HCT116 (cell line): ENCODE measurements at regions not wholly inside any gene's neighbourhood (a gene's known extent, or its start where the extent isn't known, plus 50 kb on each side); places are given as distances from the start of the nearest gene placed in this dataset.

Experiments
- ATAC-seq: fragments of 200-7000 bp; cut with Tn5 transposase; 2 replicates; pipeline ENCODE4 v1.9.1; 2020; ENCODE audit warnings: mild to moderate bottlenecking, moderate library complexity
- BruUV-seq: library from RNA; stranded (reverse); fragments of 400-500 nt; replicated peaks from 2 replicates; lab custom pipeline; 2021; lab: Mats Ljungman, UMichigan
- CTCF ChIA-PET: fragments of 300-600 bp; sonication (Branson Sonifier 250); formaldehyde crosslinking; loops from one replicate; lab custom pipeline; 2021; ENCODE audit warnings: antibody characterized with exemption; lab: Charles Lee
- POLR2A ChIA-PET: fragments of 300-600, 350-600 bp; sonication (Branson Sonifier 250); formaldehyde crosslinking; loops from one replicate; lab custom pipeline; 2021; ENCODE audit warnings: antibody characterized with exemption; lab: Charles Lee
- RAD21 ChIA-PET, 2 experiments: fragments of 300-600 bp; sonication (Branson Sonifier 250); formaldehyde crosslinking; loops; one replicate each; lab custom pipeline; 2023; ENCODE audit warnings: low total read pairs in 2 of 2; ENCODE audit not compliant: uncharacterized antibody in 2 of 2, unreplicated experiment in 2 of 2, low non-redundant PET in 1 of 2; lab: Charles Lee
- DNase-seq: peaks from one replicate; pipeline ENCODE4 v3.0.0-alpha.2; 2010; ENCODE audit warnings: low read depth, low spot score
- H2AFZ ChIP-seq: fragments of 200-600 bp; shearing (Covaris generic), sonication (generic); 2 replicates; pipeline ENCODE4 v1.6.1; 2017; ENCODE audit warnings: low read depth, mixed run types, mixed read lengths, antibody characterized with exemption, low read length; ENCODE audit not compliant: poor library complexity, severe bottlenecking
- H3K27ac ChIP-seq: 2 replicates; pipeline ENCODE4 v1.5.1; 2012; ENCODE audit warnings: low read depth, low read length
- H3K27me3 ChIP-seq: fragments of 200-600 bp; sonication (generic); 2 replicates; pipeline ENCODE4 v1.6.1; 2016; ENCODE audit warnings: mixed run types, low read length, mixed read lengths; ENCODE audit not compliant: insufficient read depth
- H3K36me3 ChIP-seq, 2 experiments: fragments of 200-500 bp in 1 of 2; fragments of 200-600 bp in 1 of 2; sonication (Bioruptor generic) in 1 of 2; sonication (generic) in 1 of 2; 2 replicates each; pipeline versions ENCODE4 v1.5.1 to v1.6.1; 2014 to 2016; ENCODE audit warnings: low read length in 2 of 2, inconsistent platforms in 1 of 2, mixed read lengths in 1 of 2, mixed run types in 1 of 2; ENCODE audit not compliant: insufficient read depth in 2 of 2, control insufficient read depth in 1 of 2
- H3K4me1 ChIP-seq, 2 experiments: fragments of 200-600 bp in 1 of 2; sonication (generic) in 1 of 2; 2 replicates each; pipeline versions ENCODE4 v1.5.1 to v1.6.1; 2012 to 2017; ENCODE audit warnings: low read length in 2 of 2, inconsistent platforms in 1 of 2, mild to moderate bottlenecking in 1 of 2, mixed read lengths in 1 of 2, mixed run types in 1 of 2, moderate library complexity in 1 of 2; ENCODE audit not compliant: insufficient read depth in 2 of 2, control insufficient read depth in 1 of 2
- H3K4me2 ChIP-seq: fragments of 200-600 bp; sonication (generic); 2 replicates; pipeline ENCODE4 v1.6.1; 2017; ENCODE audit warnings: mixed run types, low read length, mixed read lengths
- H3K4me3 ChIP-seq, 2 experiments: fragments of 200-600 bp in 1 of 2; sonication (generic) in 1 of 2; replicated peaks in 1 of 2; 2 replicates each; pipeline ENCODE4 v1.5.1; 2011 to 2016; ENCODE audit warnings: low read length in 2 of 2, control low read depth in 1 of 2, low read depth in 1 of 2, mild to moderate bottlenecking in 1 of 2, mixed read lengths in 1 of 2, mixed run types in 1 of 2
- H3K79me2 ChIP-seq: fragments of 200-600 bp; sonication (generic); 2 replicates; pipeline ENCODE4 v1.6.1; 2017; ENCODE audit warnings: mild to moderate bottlenecking, mixed run types, low read length, moderate library complexity, mixed read lengths; ENCODE audit not compliant: insufficient read depth
- H3K9ac ChIP-seq: fragments of 200-600 bp; sonication (generic); 2 replicates; pipeline ENCODE4 v1.6.1; 2016; ENCODE audit warnings: low read length, mixed read lengths
- H3K9me2 ChIP-seq: fragments of 200-600 bp; sonication (generic), shearing (Covaris generic); 2 replicates; pipeline ENCODE4 v1.6.1; 2017; ENCODE audit warnings: mixed run types, mild to moderate bottlenecking, moderate library complexity; ENCODE audit not compliant: insufficient read depth
- H3K9me3 ChIP-seq, 2 experiments: fragments of 200-500 bp in 1 of 2; fragments of 200-600 bp in 1 of 2; sonication (Bioruptor generic) in 1 of 2; sonication (generic) in 1 of 2; 2 replicates each; pipeline ENCODE4 v1.6.1; 2014 to 2017; ENCODE audit warnings: low read length in 2 of 2, mixed read lengths in 2 of 2, inconsistent platforms in 1 of 2, low read depth in 1 of 2, mild to moderate bottlenecking in 1 of 2, mixed run types in 1 of 2, moderate library complexity in 1 of 2; ENCODE audit not compliant: control insufficient read depth in 1 of 2, insufficient read depth in 1 of 2
- H4K20me1 ChIP-seq: fragments of 200-600 bp; sonication (generic), shearing (Covaris generic); 2 replicates; pipeline ENCODE4 v1.6.1; 2017; ENCODE audit warnings: mixed run types, mild to moderate bottlenecking, moderate library complexity; ENCODE audit not compliant: insufficient read depth
- FOSL1 ChIP-seq: IDR thresholded peaks from 2 replicates; pipeline ENCODE4 v1.6.1; 2012; ENCODE audit warnings: low read depth
- POLR2A ChIP-seq: IDR thresholded peaks from 2 replicates; pipeline ENCODE4 v1.7.0; 2011; ENCODE audit warnings: borderline replicate concordance; ENCODE audit not compliant: insufficient read depth, insufficient read length; ENCODE audit errors: extremely low read depth
- SP1 ChIP-seq: IDR thresholded peaks from 2 replicates; pipeline ENCODE4 v1.6.1; 2012; ENCODE audit warnings: low read depth
- SRF ChIP-seq: IDR thresholded peaks from 2 replicates; pipeline ENCODE4 v1.6.1; 2012; ENCODE audit warnings: low read depth
- TCF7L2 ChIP-seq: IDR thresholded peaks from 2 replicates; pipeline ENCODE4 v1.7.0; 2011; ENCODE audit warnings: borderline replicate concordance, inconsistent platforms; ENCODE audit not compliant: insufficient read depth, insufficient read length; ENCODE audit errors: extremely low read depth
- YY1 ChIP-seq: IDR thresholded peaks from 2 replicates; pipeline ENCODE4 v1.6.1; 2011; ENCODE audit warnings: low read length, low read depth, moderate library complexity, mild to moderate bottlenecking; ENCODE audit not compliant: insufficient replicate concordance; ENCODE audit errors: extremely low read depth
- ZNF274 ChIP-seq: fragments of 200-500 bp; sonication (Bioruptor generic); IDR thresholded peaks from 2 replicates; pipeline ENCODE4 v1.6.1; 2014; ENCODE audit warnings: mild to moderate bottlenecking, low read depth, low read length, inconsistent platforms
- intact Hi-C: fragments of 100-400 bp; cut with micrococcal nuclease; formaldehyde crosslinking; loops from 2 replicates; pipeline ENCODE4 v1.10.0; 2022
- TF ChIP-seq, protein P1 (sequence below), 3 experiments: fragments of 200-600 bp in 1 of 3; sonication (generic) in 1 of 3; IDR thresholded peaks in 2 of 3; conservative IDR thresholded peaks in 1 of 3; 2 replicates each; pipeline ENCODE4 v1.5.1; 2012 to 2017; ENCODE audit warnings: low read depth in 2 of 3, low read length in 2 of 3, antibody characterized with exemption in 1 of 3, borderline replicate concordance in 1 of 3, control low read depth in 1 of 3, mild to moderate bottlenecking in 1 of 3, mixed read lengths in 1 of 3, mixed run types in 1 of 3, moderate library complexity in 1 of 3; ENCODE audit not compliant: insufficient read depth in 1 of 3
- TF ChIP-seq, protein P2 (sequence below): IDR thresholded peaks from 2 replicates; pipeline ENCODE4 v1.6.1; 2011; ENCODE audit warnings: mild to moderate bottlenecking, low read length, moderate library complexity; ENCODE audit not compliant: insufficient replicate concordance; ENCODE audit errors: extremely low read depth

DNA sequence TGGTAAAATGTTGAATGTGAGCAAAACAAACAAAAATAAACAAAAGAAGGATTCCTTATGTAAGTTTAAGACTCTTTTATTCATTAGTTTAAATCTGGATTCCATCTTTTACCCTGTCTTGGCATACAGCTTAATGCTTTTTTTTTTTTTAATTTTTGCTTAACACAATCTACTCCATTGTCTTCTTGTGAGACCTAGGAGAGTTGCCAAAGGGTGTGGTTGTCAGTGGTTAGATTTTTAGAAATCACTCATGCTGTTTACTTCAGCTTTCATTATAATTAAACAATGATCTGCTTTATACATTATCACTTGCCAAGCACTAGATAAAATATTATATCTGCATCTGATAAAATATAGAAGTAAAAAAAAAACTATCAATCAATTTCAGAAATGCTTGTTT, 77.7 kb upstream of the KITLG start:
- Histone ChIP-seq H3K9ac (no peak overlapping the region), H4K20me1 (no peaks in the 10 kb centered on the region), H3K4me1 (peaks cover 0 to 16% of the 10 kb centered on the region in 2 experiments; a peak in 2 of 4 replicates), H3K79me2 (no peaks in the 10 kb centered on the region), H3K9me2 (no peaks in the 10 kb centered on the region), H2AFZ (peak overlapping the region; percentile 59), H3K27ac (no peak overlapping the region), H3K4me3 (no peak overlapping the region), H3K27me3 (no peaks in the 10 kb centered on the region), H3K4me2 (0 out of 2 replicates have a peak overlapping the region, but pooled peaks have one; percentile 5), H3K36me3 (no peaks in the 10 kb centered on the region), H3K9me3 (peaks cover 0 to 5% of the 10 kb centered on the region in 2 experiments; a peak in 1 of 4 replicates)
- intact Hi-C loops = no loop called here
- TF ChIP-seq POLR2A (no peak), SP1 (0 out of 2 replicates have a peak, but pooled peaks have one; percentile 18)
- RAD21 ChIA-PET = no interaction called here
- POLR2A ChIA-PET = interaction anchor here (0.5 to 1.1 kb wide), 2 partner anchors 12 to 78 kb away, joined by 4 read pairs; partner anchors contain the start of gene KITLG
- BruUV-seq = no TSS peak
- peak; percentile 49 for ATAC-seq
- CTCF ChIA-PET = no interaction called here
- DNase-seq = peak; percentile 19

DNA sequence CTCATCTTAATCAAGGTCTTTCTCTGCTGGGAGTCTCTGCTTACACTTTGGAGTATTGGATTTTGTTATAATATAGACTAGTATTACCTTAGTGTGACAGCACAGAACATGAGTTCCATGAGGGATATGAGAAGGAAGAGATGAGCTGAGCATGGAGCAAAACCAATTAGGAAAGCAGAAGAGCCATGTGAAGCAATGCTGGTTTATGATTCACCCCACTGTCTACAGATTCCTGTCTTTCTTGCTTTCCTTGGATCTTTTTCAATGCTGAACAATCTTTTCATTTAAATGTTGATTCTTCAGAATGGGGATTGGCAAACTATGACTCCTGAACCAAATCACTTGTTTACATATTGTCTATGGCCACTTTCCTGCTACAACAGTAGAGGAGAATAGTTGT, 70.4 kb upstream of the KITLG start:
- no TSS peak for BruUV-seq
- intact Hi-C loops = no loop called here
- H4K20me1 ChIP-seq = no peaks in the 10 kb centered on the region
- no peaks in the 10 kb centered on the region for H3K4me1 ChIP-seq
- H2AFZ ChIP-seq = no peak overlapping the region
- H3K4me2 ChIP-seq = no peak overlapping the region
- CTCF ChIA-PET = no interaction called here
- no peak overlapping the region for H3K9ac ChIP-seq
- RAD21 ChIA-PET = no interaction called here
- TF ChIP-seq, protein P1, sequence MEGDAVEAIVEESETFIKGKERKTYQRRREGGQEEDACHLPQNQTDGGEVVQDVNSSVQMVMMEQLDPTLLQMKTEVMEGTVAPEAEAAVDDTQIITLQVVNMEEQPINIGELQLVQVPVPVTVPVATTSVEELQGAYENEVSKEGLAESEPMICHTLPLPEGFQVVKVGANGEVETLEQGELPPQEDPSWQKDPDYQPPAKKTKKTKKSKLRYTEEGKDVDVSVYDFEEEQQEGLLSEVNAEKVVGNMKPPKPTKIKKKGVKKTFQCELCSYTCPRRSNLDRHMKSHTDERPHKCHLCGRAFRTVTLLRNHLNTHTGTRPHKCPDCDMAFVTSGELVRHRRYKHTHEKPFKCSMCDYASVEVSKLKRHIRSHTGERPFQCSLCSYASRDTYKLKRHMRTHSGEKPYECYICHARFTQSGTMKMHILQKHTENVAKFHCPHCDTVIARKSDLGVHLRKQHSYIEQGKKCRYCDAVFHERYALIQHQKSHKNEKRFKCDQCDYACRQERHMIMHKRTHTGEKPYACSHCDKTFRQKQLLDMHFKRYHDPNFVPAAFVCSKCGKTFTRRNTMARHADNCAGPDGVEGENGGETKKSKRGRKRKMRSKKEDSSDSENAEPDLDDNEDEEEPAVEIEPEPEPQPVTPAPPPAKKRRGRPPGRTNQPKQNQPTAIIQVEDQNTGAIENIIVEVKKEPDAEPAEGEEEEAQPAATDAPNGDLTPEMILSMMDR (IDR thresholded peaks at IDR 0.05 in 2 of 3, conservative IDR thresholded peaks at IDR 0.05 in 1 of 3; ENCODE audit: borderline replicate concordance in 1 of 3, insufficient read depth in 1 of 3, low read depth in 2 of 3, low read length in 2 of 3) = no peak
- TF ChIP-seq, protein P2, sequence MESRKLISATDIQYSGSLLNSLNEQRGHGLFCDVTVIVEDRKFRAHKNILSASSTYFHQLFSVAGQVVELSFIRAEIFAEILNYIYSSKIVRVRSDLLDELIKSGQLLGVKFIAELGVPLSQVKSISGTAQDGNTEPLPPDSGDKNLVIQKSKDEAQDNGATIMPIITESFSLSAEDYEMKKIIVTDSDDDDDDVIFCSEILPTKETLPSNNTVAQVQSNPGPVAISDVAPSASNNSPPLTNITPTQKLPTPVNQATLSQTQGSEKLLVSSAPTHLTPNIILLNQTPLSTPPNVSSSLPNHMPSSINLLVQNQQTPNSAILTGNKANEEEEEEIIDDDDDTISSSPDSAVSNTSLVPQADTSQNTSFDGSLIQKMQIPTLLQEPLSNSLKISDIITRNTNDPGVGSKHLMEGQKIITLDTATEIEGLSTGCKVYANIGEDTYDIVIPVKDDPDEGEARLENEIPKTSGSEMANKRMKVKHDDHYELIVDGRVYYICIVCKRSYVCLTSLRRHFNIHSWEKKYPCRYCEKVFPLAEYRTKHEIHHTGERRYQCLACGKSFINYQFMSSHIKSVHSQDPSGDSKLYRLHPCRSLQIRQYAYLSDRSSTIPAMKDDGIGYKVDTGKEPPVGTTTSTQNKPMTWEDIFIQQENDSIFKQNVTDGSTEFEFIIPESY = no peak
- TF ChIP-seq TCF7L2 (no peak), SRF (no peak), ZNF274 (no peak), FOSL1 (no peak), YY1 (no peak)
- DNase-seq (no peak), ATAC-seq (no peak)
- no peaks in the 10 kb centered on the region for H3K27me3 ChIP-seq
- H3K36me3 ChIP-seq = no peaks in the 10 kb centered on the region
- H3K9me2 ChIP-seq = no peaks in the 10 kb centered on the region
- no peak overlapping the region for H3K4me3 ChIP-seq
- H3K9me3 ChIP-seq = 0 out of 4 replicates have a peak, but pooled peaks cover 0 to 5% of the 10 kb centered on the region in 2 experiments
- H3K79me2 ChIP-seq = no peaks in the 10 kb centered on the region
- no peak overlapping the region for H3K27ac ChIP-seq
- POLR2A ChIA-PET = no interaction called here
